WTC11 (cell line): ENCODE measurements at regions not wholly inside any gene's neighbourhood (a gene's known extent, or its start where the extent isn't known, plus 50 kb on each side); places are given as distances from the start of the nearest gene placed in this dataset.
"Not testable (repeated sequence)": the region's sequence is repeated elsewhere in the genome, so short reads cannot be mapped to it uniquely, and the experiment has no call there.

ENCODE experiments used
- ATAC-seq: fragments of 200-7000 bp; cut with Tn5 transposase; 2 replicates; pipeline ENCODE4 v1.10.0; 2021; ENCODE audit warnings: mild to moderate bottlenecking, moderate library complexity
- CTCF ChIA-PET: fragments of 300-600 bp; sonication (Branson Sonifier 250); formaldehyde crosslinking; loops from one replicate; lab custom pipeline; 2021; ENCODE audit warnings: antibody characterized with exemption; lab: Charles Lee
- POLR2A ChIA-PET: fragments of 350-600 bp; sonication (Branson Sonifier 250); formaldehyde crosslinking; loops from one replicate; lab custom pipeline; 2021; ENCODE audit warnings: antibody characterized with exemption; lab: Charles Lee
- DNase-seq: peaks from one replicate; pipeline ENCODE4 v3.0.0; 2021; ENCODE audit warnings: low spot score
- H3K27ac Mint-ChIP-seq: 2 replicates; pipeline ENCODE4 v1.8.0; 2021; ENCODE audit warnings: mixed read lengths
- H3K27me3 Mint-ChIP-seq: 2 replicates; pipeline ENCODE4 v1.8.0; 2021; ENCODE audit warnings: low read depth, mild to moderate bottlenecking, moderate library complexity, mixed read lengths
- H3K36me3 Mint-ChIP-seq: 2 replicates; pipeline ENCODE4 v1.8.0; 2021; ENCODE audit warnings: mixed read lengths
- H3K4me1 Mint-ChIP-seq: 2 replicates; pipeline ENCODE4 v1.8.0; 2022; ENCODE audit warnings: mixed read lengths
- H3K4me3 Mint-ChIP-seq: 2 replicates; pipeline ENCODE4 v1.8.0; 2021; ENCODE audit warnings: mild to moderate bottlenecking, moderate library complexity, mixed read lengths
- H3K9me3 Mint-ChIP-seq: 2 replicates; pipeline ENCODE4 v1.8.0; 2021; ENCODE audit warnings: mixed read lengths
- HMGA2 ChIP-seq: fragments of 250-450 bp; sonication (Bioruptor Pico); IDR thresholded peaks from 2 replicates; pipeline ENCODE4 v1.4.0; 2021; ENCODE audit warnings: mild to moderate bottlenecking, moderate library complexity
- IRF2 ChIP-seq: sonication (generic); formaldehyde crosslinking; IDR thresholded peaks from 2 replicates; pipeline ENCODE4 v1.8.0; 2022; ENCODE audit warnings: low read depth, missing genetic modification reagents, borderline replicate concordance
- JAZF1 ChIP-seq: fragments of 250-450 bp; sonication (Bioruptor Pico); IDR thresholded peaks from 2 replicates; pipeline ENCODE4 v1.9.0; 2021; ENCODE audit warnings: moderate library complexity, mild to moderate bottlenecking, inconsistent platforms
- JUN ChIP-seq: sonication (generic); formaldehyde crosslinking; IDR thresholded peaks from 2 replicates; pipeline ENCODE4 v1.8.0; 2023; ENCODE audit warnings: mild to moderate bottlenecking, missing genetic modification reagents
- OVOL2 ChIP-seq: fragments of 250-450 bp; sonication (Bioruptor Pico); IDR thresholded peaks from 2 replicates; pipeline ENCODE4 v1.9.0; 2021; ENCODE audit warnings: mild to moderate bottlenecking, borderline replicate concordance
- ZNF416 ChIP-seq: fragments of 250-450 bp; sonication (Bioruptor Pico); IDR thresholded peaks from 2 replicates; pipeline ENCODE4 v1.9.0; 2021; ENCODE audit warnings: mild to moderate bottlenecking, inconsistent platforms
- TF ChIP-seq, protein P1 (sequence below): fragments of 250-450 bp; sonication (Bioruptor Pico); IDR thresholded peaks from 2 replicates; pipeline ENCODE4 v1.9.0; 2021; ENCODE audit warnings: moderate library complexity, mild to moderate bottlenecking, inconsistent platforms, borderline replicate concordance
- TF ChIP-seq, protein P2 (sequence below): sonication (generic); formaldehyde crosslinking; IDR thresholded peaks from 2 replicates; pipeline ENCODE4 v1.8.0; 2023; ENCODE audit warnings: missing genetic modification reagents, mild to moderate bottlenecking, borderline replicate concordance
- TF ChIP-seq, protein P3 (sequence below): sonication (generic); formaldehyde crosslinking; conservative IDR thresholded peaks from 2 replicates; pipeline ENCODE4 v1.8.1; 2023; ENCODE audit warnings: mild to moderate bottlenecking, low read depth, missing genetic modification reagents, moderate library complexity
- TF ChIP-seq, protein P4 (sequence below): sonication (generic); formaldehyde crosslinking; IDR thresholded peaks from 2 replicates; pipeline ENCODE4 v1.8.0; 2023; ENCODE audit warnings: missing genetic modification reagents
- TF ChIP-seq, protein P5 (sequence below): sonication (generic); formaldehyde crosslinking; IDR thresholded peaks from 2 replicates; pipeline ENCODE4 v1.8.0; 2022; ENCODE audit warnings: mild to moderate bottlenecking, missing genetic modification reagents
- TF ChIP-seq, protein P6 (sequence below): sonication (generic); formaldehyde crosslinking; IDR thresholded peaks from 2 replicates; pipeline ENCODE4 v1.8.1; 2023; ENCODE audit warnings: mild to moderate bottlenecking, missing genetic modification reagents

DNA sequence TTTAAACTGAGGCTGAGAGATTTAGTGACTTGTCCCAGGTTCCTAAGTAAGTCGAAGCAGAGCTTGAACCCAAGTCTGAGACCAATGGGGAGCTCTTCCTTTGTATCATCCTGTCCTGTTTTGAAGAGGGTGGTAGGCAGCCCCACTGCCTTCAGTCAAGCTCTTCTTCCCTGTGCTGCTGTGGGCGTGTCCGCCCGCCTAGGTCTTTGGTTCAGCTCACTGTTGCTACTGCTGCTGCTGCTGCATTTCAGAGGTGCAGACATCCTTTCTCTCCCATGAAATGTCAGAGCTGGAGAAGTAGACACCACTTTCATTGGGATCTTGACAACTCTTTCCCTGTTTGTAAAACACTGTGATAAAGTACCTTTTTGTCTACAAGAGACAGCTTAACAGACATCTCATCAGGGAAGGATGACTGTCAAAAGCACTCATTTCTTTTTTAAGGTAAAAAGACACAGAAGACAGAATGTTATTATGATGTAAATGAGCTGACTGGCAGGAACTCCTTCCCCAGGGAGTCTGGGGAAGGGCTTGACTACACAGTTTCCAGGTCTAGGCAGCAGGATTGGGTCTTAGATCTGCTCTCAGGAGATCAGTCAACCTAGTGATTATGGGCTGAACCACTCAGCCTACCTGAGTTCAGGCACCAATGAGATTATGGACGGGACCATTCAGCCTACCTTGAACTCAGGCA, 91.7 kb upstream of the TRIB2 start:
- Mint-ChIP-seq H3K27ac (peak overlapping the region; percentile 73), H3K4me3 (peak overlapping the region; percentile 17; the same call in 1 of the 2 replicates), H3K9me3 (peaks cover 22% of the 10 kb centered on the region), H3K4me1 (peaks cover 52% of the 10 kb centered on the region), H3K27me3 (0 out of 2 replicates have a peak, but pooled peaks cover 3% of the 10 kb centered on the region), H3K36me3 (peaks cover 21% of the 10 kb centered on the region)
- DNase-seq (peak; percentile 57), ATAC-seq (peak; percentile 95)
- POLR2A ChIA-PET = no interaction called here
- CTCF ChIA-PET = interaction anchor here (1.1 to 3.2 kb wide), 4 partner anchors 11 to 305 kb away, joined by 3 to 18 read pairs (median 6); partner anchors contain the start of gene TRIB2
- TF ChIP-seq HMGA2 (CRISPR knock-in tag) (no peak), ZNF416 (no peak), OVOL2 (no peak), IRF2 (CRISPR knock-in tag) (no peak), JAZF1 (no peak), JUN (CRISPR knock-in tag) (no peak)
- TF ChIP-seq, protein P1, sequence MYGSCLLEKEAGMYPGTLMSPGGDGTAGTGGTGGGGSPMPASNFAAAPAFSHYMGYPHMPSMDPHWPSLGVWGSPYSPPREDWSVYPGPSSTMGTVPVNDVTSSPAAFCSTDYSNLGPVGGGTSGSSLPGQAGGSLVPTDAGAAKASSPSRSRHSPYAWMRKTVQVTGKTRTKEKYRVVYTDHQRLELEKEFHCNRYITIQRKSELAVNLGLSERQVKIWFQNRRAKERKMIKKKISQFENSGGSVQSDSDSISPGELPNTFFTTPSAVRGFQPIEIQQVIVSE (CRISPR knock-in tag) = no peak
- TF ChIP-seq, protein P2, sequence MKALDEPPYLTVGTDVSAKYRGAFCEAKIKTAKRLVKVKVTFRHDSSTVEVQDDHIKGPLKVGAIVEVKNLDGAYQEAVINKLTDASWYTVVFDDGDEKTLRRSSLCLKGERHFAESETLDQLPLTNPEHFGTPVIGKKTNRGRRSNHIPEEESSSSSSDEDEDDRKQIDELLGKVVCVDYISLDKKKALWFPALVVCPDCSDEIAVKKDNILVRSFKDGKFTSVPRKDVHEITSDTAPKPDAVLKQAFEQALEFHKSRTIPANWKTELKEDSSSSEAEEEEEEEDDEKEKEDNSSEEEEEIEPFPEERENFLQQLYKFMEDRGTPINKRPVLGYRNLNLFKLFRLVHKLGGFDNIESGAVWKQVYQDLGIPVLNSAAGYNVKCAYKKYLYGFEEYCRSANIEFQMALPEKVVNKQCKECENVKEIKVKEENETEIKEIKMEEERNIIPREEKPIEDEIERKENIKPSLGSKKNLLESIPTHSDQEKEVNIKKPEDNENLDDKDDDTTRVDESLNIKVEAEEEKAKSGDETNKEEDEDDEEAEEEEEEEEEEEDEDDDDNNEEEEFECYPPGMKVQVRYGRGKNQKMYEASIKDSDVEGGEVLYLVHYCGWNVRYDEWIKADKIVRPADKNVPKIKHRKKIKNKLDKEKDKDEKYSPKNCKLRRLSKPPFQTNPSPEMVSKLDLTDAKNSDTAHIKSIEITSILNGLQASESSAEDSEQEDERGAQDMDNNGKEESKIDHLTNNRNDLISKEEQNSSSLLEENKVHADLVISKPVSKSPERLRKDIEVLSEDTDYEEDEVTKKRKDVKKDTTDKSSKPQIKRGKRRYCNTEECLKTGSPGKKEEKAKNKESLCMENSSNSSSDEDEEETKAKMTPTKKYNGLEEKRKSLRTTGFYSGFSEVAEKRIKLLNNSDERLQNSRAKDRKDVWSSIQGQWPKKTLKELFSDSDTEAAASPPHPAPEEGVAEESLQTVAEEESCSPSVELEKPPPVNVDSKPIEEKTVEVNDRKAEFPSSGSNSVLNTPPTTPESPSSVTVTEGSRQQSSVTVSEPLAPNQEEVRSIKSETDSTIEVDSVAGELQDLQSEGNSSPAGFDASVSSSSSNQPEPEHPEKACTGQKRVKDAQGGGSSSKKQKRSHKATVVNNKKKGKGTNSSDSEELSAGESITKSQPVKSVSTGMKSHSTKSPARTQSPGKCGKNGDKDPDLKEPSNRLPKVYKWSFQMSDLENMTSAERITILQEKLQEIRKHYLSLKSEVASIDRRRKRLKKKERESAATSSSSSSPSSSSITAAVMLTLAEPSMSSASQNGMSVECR = no peak
- TF ChIP-seq, protein P3, sequence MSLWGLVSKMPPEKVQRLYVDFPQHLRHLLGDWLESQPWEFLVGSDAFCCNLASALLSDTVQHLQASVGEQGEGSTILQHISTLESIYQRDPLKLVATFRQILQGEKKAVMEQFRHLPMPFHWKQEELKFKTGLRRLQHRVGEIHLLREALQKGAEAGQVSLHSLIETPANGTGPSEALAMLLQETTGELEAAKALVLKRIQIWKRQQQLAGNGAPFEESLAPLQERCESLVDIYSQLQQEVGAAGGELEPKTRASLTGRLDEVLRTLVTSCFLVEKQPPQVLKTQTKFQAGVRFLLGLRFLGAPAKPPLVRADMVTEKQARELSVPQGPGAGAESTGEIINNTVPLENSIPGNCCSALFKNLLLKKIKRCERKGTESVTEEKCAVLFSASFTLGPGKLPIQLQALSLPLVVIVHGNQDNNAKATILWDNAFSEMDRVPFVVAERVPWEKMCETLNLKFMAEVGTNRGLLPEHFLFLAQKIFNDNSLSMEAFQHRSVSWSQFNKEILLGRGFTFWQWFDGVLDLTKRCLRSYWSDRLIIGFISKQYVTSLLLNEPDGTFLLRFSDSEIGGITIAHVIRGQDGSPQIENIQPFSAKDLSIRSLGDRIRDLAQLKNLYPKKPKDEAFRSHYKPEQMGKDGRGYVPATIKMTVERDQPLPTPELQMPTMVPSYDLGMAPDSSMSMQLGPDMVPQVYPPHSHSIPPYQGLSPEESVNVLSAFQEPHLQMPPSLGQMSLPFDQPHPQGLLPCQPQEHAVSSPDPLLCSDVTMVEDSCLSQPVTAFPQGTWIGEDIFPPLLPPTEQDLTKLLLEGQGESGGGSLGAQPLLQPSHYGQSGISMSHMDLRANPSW = no peak
- TF ChIP-seq, protein P4, sequence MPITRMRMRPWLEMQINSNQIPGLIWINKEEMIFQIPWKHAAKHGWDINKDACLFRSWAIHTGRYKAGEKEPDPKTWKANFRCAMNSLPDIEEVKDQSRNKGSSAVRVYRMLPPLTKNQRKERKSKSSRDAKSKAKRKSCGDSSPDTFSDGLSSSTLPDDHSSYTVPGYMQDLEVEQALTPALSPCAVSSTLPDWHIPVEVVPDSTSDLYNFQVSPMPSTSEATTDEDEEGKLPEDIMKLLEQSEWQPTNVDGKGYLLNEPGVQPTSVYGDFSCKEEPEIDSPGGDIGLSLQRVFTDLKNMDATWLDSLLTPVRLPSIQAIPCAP = no peak
- TF ChIP-seq, protein P5, sequence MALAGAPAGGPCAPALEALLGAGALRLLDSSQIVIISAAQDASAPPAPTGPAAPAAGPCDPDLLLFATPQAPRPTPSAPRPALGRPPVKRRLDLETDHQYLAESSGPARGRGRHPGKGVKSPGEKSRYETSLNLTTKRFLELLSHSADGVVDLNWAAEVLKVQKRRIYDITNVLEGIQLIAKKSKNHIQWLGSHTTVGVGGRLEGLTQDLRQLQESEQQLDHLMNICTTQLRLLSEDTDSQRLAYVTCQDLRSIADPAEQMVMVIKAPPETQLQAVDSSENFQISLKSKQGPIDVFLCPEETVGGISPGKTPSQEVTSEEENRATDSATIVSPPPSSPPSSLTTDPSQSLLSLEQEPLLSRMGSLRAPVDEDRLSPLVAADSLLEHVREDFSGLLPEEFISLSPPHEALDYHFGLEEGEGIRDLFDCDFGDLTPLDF (CRISPR knock-in tag) = no peak
- TF ChIP-seq, protein P6, sequence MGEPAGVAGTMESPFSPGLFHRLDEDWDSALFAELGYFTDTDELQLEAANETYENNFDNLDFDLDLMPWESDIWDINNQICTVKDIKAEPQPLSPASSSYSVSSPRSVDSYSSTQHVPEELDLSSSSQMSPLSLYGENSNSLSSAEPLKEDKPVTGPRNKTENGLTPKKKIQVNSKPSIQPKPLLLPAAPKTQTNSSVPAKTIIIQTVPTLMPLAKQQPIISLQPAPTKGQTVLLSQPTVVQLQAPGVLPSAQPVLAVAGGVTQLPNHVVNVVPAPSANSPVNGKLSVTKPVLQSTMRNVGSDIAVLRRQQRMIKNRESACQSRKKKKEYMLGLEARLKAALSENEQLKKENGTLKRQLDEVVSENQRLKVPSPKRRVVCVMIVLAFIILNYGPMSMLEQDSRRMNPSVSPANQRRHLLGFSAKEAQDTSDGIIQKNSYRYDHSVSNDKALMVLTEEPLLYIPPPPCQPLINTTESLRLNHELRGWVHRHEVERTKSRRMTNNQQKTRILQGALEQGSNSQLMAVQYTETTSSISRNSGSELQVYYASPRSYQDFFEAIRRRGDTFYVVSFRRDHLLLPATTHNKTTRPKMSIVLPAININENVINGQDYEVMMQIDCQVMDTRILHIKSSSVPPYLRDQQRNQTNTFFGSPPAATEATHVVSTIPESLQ (CRISPR knock-in tag) = no peak

DNA sequence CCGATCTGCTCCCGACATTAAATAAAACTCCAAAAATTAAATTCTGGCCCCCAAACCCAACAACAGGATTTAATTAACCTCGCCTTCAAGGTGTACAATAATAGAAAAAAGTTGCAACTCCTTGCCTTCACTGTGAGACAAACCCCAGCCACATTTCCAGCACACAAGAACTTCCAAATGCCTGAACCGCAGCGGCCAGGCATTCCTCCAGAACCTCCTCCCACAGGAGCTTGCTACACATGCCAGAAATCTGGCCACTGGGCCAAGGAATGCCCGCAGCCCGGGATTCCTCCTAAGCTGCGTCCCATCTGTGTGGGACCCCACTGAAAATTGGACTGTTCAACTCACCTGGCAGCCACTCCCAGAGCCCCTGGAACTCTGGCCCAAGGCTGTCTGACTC, 88.2 kb upstream of the TRIB2 start:
- H3K4me3 Mint-ChIP-seq, H3K27ac Mint-ChIP-seq, ATAC-seq, H3K27me3 Mint-ChIP-seq, CTCF ChIA-PET, DNase-seq, POLR2A ChIA-PET: not testable (repeated sequence)
- peaks cover 49% of the 10 kb centered on the region for H3K4me1 Mint-ChIP-seq
- H3K9me3 Mint-ChIP-seq = peaks cover 30% of the 10 kb centered on the region
- peaks cover 23% of the 10 kb centered on the region for H3K36me3 Mint-ChIP-seq
